HFFc6 (cell line): ENCODE measurements at regions not wholly inside any gene's neighbourhood (a gene's known extent, or its start where the extent isn't known, plus 50 kb on each side); places are given as distances from the start of the nearest gene placed in this dataset.

Experiments used
- DNase-seq: peaks from one replicate; pipeline ENCODE4 v3.0.0-alpha.2; 2018
- H3K27ac Mint-ChIP-seq: 2 replicates; pipeline ENCODE4 v1.8.0; 2020; ENCODE audit warnings: mild to moderate bottlenecking, mixed read lengths
- H3K27me3 Mint-ChIP-seq: 2 replicates; pipeline ENCODE4 v1.8.0; 2021; ENCODE audit warnings: mild to moderate bottlenecking, moderate library complexity, mixed read lengths; ENCODE audit not compliant: insufficient read depth
- H3K36me3 Mint-ChIP-seq: 2 replicates; pipeline ENCODE4 v1.8.0; 2021; ENCODE audit warnings: low read depth, mixed read lengths
- H3K4me1 Mint-ChIP-seq: 2 replicates; pipeline ENCODE4 v1.8.0; 2020; ENCODE audit warnings: low read depth, mixed read lengths
- H3K4me3 Mint-ChIP-seq: 2 replicates; pipeline ENCODE4 v1.8.0; 2020; ENCODE audit warnings: mild to moderate bottlenecking, moderate library complexity, mixed read lengths
- H3K9me3 Mint-ChIP-seq: 2 replicates; pipeline ENCODE4 v1.8.0; 2020; ENCODE audit warnings: mild to moderate bottlenecking, mixed read lengths
- CTCF ChIP-seq: fragments of 200-600 bp; sonication (generic); IDR thresholded peaks from 2 replicates; pipeline ENCODE4 v1.5.0; 2021; ENCODE audit warnings: antibody characterized with exemption, mild to moderate bottlenecking

- no peak for TF ChIP-seq CTCF
- Mint-ChIP-seq H3K27me3 (peaks cover 13% of the 10 kb centered on the region), H3K4me1 (peaks cover 15% of the 10 kb centered on the region), H3K27ac (no peak overlapping the region), H3K36me3 (no peaks in the 10 kb centered on the region), H3K9me3 (no peaks in the 10 kb centered on the region), H3K4me3 (no peak overlapping the region)
- DNase-seq = no peak
These were observed 115.8 kb upstream of the FAM204A start for GRCh38 chr10:118457824-118458428.

GRCh38 chr10:118455181-118455695 lies 113.1 kb upstream of the FAM204A start:
- DNase-seq = no peak
- Mint-ChIP-seq H3K27ac (no peak overlapping the region), H3K36me3 (no peaks in the 10 kb centered on the region), H3K4me1 (peaks cover 9% of the 10 kb centered on the region), H3K27me3 (peaks cover 12% of the 10 kb centered on the region), H3K4me3 (no peak overlapping the region), H3K9me3 (peaks cover 5% of the 10 kb centered on the region)
- TF ChIP-seq CTCF = no peak

- no peak for DNase-seq
- H3K9me3 Mint-ChIP-seq = peaks cover 5% of the 10 kb centered on the region
- peaks cover 4% of the 10 kb centered on the region for H3K4me1 Mint-ChIP-seq
- H3K36me3 Mint-ChIP-seq = no peaks in the 10 kb centered on the region
- TF ChIP-seq CTCF = no peak
- H3K27ac Mint-ChIP-seq = no peak overlapping the region
- H3K4me3 Mint-ChIP-seq = no peak overlapping the region
- peaks cover 12% of the 10 kb centered on the region for H3K27me3 Mint-ChIP-seq
These were observed 112.1 kb upstream of the FAM204A start for GRCh38 chr10:118454211-118454610.

- Mint-ChIP-seq H3K27me3 (peaks cover 15% of the 10 kb centered on the region), H3K27ac (no peak overlapping the region), H3K4me3 (no peak overlapping the region), H3K36me3 (no peaks in the 10 kb centered on the region), H3K9me3 (peaks cover 5% of the 10 kb centered on the region), H3K4me1 (no peaks in the 10 kb centered on the region)
- no peak for TF ChIP-seq CTCF
- DNase-seq = no peak
These were observed 110.0 kb upstream of the FAM204A start for GRCh38 chr10:118452098-118452497.

- H3K27me3 Mint-ChIP-seq = peaks cover 13% of the 10 kb centered on the region
- peaks cover 5% of the 10 kb centered on the region for H3K9me3 Mint-ChIP-seq
- TF ChIP-seq CTCF = no peak
- H3K27ac Mint-ChIP-seq = no peak overlapping the region
- H3K4me3 Mint-ChIP-seq = no peak overlapping the region
- DNase-seq = no peak
- H3K36me3 Mint-ChIP-seq = no peaks in the 10 kb centered on the region
- H3K4me1 Mint-ChIP-seq = no peaks in the 10 kb centered on the region
These were observed 107.4 kb upstream of the FAM204A start for GRCh38 chr10:118449521-118449920.
